HS-5 (cell line): ENCODE measurements at regions not wholly inside any gene's neighbourhood (a gene's known extent, or its start where the extent isn't known, plus 50 kb on each side); places are given as distances from the start of the nearest gene placed in this dataset.
A peak's percentile ranks its signal among the peaks of the same experiment; 100 is the strongest.
"Not testable (repeated sequence)": the region's sequence is repeated elsewhere in the genome, so short reads cannot be mapped to it uniquely, and the experiment has no call there.

Source experiments
- DNase-seq: peaks from one replicate; pipeline ENCODE4 v3.0.0-alpha.2; 2012; ENCODE audit warnings: low read depth

GRCh38 chr7:80082213-80082612 lies 52.4 kb upstream of the GNAI1 start:
- DNase-seq = no peak

DNA sequence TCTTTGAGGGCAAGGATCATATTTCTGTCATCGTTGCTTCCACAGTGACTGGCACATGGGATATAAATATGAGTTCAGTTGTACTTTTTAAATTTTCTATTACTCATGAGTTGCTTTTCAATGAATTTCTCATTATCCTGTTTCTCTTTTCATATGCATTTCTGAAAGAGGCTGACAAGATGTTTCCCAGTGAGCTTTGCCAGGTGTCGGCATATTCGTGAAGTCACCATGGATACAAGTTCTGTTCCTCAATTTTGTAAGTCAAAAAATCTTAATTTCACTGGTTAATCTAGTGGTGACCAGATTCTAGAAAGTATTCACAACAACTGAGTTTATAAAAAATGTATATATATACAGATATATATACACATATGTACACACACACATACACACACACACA lies 55.7 kb upstream of the GNAI1 start:
- DNase-seq = no peak

DNA sequence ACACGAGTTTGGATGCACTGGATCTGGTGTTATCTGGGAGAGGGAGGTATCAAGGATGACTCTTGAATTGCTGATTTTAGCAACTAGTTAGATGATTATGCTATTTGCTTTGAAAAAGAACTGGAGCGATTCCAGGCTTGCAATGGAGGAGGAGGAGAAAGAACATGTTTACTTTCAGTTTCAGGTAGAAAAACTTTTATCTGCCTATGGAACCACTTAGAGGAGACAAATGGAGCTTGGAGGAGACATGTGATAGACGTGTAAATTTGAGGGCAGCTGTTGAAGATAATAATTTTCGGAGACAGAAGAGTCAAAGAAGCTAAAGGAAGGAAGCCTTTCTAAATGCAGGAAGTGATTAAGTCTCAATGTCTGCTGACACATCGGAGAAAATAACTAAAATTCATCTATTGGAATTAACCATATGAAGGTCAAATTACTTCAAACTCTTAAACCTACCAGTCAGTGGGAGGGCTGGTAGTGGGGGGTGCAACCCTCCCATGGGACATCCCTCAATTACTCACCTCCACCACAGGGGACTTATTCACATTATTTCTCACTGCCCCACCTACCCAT lies 56.4 kb upstream of the GNAI1 start:
- peak; percentile 35 for DNase-seq

- DNase-seq = no peak
Observed at GRCh38 chr7:80070391-80070790, 64.2 kb upstream of the GNAI1 start.

DNA sequence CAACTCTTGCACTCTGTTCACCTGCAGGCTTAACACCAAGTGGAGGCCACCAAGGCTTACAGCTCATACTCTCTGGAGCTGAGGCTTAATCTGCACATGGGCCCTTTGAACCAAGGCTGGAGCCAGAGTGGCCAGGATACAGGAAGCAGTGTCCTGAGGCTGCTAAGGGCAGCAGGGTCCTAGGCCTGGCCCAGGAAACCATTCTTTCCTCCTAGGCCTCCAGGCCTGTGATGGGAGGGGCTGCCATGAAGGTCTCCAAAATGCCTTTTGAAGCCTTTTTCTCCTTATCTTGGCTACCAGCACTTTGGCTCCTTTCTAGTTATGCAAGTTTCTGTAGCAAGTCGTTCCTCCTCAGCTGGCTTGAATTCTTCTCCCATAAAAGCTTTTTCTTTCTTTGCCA lies 68.0 kb upstream of the GNAI1 start:
- DNase-seq = no peak

GRCh38 chr7:80063834-80064233 lies 70.8 kb upstream of the GNAI1 start:
- no peak for DNase-seq

DNA sequence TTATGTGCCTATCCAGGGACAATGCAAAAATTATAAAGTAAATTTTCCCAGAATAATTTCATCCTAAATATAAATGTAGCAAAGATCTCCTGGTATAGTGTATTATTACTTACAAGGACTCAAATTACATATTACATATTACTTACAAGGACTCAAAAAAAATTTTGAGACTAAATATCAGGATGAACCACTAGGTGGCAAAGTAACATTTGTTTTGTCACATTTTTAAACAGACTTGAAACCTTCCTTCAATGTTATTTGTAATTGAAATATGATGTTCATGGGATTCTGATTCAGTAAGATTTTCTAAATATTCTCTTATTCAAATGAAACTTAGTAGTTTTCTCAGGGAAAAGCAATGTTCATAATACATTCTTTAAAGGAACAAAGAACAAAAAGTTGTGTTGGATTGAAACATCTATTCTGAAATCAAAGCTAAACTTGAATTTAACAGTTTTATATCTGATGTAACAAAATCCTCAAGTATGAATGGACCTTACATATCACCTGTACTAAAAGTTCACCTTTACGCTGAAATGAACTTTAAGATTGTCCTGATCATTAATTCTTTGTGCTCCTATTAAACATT lies 74.3 kb upstream of the GNAI1 start:
- DNase-seq = no peak

DNA sequence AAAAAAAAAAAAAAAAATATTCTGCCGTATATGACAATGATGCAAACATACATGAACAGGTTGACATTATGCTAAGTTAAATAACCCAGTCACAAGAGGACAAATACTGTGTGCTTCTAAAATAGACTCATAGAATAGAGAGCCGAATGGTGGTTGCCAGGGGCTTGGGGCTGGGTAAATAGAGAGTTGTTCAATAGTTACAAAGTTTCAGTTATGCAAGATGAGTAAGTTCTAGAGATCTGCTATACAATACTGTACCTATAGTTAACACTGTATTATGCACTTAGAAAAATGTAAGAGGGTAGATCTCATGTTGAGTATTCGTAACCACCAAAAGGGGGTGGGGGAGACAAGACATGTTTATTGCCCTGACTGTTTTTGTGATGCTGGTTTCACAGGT lies 77.1 kb upstream of the GNAI1 start:
- DNase-seq = no peak

GRCh38 chr7:80054356-80054755 lies 80.3 kb upstream of the GNAI1 start:
- DNase-seq = peak; percentile 81

GRCh38 chr7:80053124-80053523 lies 81.5 kb upstream of the GNAI1 start:
- DNase-seq = no peak

GRCh38 chr7:80047856-80048459 lies 86.7 kb upstream of the GNAI1 start:
- DNase-seq = no peak

DNA sequence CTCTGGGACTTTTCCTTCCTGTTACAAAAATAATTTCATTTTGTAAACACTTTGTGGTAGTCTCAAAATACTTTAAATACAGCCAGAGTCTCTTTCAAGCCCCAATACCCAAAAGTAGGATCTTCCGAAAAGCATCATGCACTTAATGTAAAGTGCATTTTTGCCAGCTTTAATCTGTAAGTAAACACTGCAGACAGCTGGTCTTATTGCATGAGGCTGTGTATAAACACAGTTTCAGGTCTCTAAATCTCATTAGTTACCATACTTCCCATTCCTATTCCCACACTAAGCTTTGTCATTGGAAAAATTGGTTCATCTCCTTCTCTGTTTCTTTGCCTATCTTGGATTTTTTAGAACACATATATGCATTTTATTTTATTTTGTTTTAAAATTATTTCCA lies 87.6 kb upstream of the GNAI1 start:
- DNase-seq = no peak

DNA sequence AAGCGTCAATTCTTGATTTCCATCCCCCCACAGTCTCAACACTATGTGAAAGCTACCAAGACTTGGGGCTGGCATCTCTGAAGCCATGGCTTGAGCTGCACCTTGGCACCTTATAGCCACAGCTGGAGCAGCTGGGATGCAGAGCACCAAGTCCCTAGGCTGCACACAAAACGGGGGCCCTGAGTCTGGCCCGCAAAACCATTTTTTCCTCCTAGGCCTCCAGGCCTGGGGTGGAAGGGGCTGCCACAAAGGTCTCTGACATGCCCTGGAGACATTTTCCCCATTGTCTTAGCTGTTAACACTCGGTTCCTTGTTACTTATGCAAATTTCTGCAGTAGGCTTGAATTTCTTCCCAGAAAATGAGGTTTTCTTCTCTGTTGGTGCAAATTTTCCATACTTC lies 89.8 kb upstream of the GNAI1 start:
- no peak for DNase-seq

DNA sequence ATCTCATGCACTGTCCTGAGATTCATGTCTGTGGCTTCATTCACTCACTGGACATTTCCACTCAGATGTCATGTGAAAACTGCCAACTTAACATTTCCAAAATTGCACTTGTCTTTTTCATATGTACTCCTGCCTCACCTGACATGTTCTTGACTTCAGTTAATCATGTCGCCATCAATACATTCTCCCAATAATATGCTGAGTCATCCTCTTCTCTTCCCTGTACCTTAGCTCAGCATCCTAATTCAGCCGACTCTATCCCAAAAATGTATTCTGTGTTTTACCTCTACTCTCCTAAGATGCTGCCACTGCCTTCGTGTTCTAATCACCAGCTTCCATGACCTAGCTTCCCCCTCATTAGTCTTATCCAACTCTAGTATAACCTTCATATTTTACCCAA lies 93.9 kb upstream of the GNAI1 start:
- DNase-seq = no peak

DNA sequence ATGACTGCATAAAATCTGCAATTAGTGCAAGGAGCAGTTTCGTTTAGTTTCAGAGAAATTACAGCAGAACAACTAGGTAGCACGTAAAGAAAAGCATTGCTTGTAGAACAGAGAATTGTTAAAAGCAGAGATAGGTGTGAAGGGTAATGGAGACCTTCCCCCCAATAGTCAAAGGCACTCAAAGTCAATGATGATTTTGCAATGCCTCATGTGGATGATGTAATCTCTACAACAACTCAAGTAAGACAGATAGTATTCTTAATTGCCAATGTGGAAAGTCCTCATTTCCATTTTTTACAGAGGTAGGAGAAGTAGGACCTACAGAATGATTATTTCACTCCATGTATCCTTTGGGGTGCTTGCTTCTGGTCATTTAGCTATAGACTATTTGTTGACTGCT lies 94.3 kb upstream of the GNAI1 start:
- DNase-seq = no peak

DNA sequence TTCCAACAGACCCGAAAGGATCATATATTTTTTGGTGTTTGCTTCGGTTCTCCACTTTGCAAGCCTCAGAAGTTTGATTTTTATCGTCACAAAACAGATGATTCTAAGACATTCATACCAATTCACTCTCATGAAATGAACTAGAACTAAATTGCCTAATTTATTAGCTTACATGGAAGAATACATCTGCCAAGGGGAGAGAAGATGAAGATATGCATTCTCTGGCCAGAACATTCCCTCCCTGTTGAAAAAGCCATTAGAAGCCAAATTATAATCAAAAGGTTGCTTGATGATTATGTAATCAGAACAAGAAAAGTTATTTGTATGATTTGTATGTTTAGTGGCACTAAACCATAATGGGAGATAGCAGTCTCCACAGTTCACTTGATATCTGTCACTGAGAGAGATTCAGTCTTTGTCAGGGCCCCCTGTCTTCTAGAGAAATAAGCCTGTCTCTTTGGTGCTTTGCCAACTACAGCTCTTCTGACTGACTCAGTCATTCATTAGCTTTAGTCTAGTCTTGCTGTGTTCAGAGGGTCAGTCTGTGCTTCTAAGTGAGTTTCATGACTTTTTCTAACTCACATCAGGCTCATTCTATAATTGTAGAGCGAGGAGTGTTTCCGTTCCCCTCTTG lies 95.3 kb upstream of the GNAI1 start:
- no peak for DNase-seq

DNA sequence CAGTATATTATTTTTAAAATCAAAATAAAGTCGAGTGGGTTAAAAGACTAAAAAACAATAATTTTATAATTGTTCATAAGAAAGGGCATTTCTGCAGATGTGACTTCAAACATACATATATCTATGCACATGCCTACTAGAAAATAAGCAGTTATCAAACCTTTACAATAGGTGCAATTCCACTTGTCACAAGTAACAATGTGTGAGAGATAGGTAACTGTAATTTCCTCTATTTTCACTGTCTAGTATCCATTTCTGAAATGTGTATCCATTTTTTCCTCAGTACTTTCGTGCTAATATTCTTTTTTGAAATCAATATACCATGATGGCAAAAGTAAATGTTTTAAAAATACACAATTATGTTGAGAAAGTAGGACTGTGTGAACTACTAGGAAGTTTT lies 96.9 kb upstream of the GNAI1 start:
- DNase-seq = no peak

DNA sequence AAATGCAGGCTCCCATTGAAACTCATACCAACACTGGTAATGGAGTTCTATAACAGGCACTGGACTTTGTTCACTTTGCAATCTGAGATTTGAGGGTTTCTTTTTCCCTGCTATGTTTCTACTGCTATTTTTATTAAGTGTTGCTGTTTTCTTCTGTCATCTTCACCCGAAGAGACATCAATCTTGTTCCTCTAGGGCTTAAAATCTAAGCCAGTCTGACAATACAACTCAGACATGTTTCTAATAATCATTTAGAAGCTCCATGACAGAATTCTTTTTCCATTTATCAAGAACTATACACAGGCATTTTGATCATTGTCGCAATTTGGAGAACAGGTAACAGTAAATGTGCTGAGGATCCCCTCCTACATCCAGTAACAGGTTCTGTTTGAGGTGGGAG lies 98.5 kb upstream of the GNAI1 start:
- DNase-seq = no peak

DNA sequence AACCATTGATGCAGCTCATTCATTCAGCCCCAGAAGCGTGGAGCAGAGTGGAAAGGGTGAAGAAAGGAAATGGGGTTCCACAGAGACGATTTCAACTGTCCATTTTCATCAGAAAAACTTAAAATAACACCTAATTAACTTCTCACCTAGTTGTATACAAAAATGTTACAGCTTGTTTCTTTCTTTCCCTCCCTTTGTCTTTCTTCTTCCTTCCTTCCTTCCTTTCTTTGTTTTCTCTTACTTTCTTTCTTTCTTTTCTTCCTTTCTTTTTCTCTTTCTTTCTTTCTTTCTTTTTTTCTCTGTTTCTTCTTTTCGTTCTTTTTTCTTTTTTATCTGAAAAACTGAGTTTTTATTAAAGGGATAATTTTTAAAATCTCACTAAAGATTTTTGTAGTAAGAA lies 105.9 kb upstream of the GNAI1 start:
- DNase-seq = no peak

- DNase-seq = no peak
Observed at GRCh38 chr7:80027611-80028173, 106.9 kb upstream of the GNAI1 start.

GRCh38 chr7:80026766-80027165 lies 107.9 kb upstream of the GNAI1 start:
- DNase-seq = no peak

DNA sequence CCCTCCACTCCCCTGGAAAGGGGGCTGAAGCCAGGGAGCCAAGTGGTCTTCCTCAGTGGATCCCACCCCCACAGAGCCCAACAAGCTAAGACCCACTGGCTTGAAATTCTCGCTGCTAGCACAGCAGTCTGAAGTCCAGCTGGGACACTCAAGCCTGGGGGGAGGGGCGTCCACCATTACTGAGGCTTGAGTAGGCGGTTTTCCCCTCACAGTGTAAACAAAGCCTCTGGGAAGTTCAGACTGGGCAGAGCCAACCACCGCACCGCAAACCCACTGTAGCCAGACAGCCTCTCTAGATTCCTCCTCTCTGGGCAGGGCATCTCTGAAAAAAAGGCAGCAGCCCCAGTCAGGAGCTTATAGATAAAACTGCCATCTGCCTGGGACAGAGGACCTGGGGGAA lies 114.4 kb upstream of the GNAI1 start:
- not testable (repeated sequence) for DNase-seq

- DNase-seq = not testable (repeated sequence)
Observed at GRCh38 chr7:80019809-80020207, 114.8 kb upstream of the GNAI1 start.
